ENCODE measurements at regions not wholly inside any gene's neighbourhood (a gene's known extent, or its start where the extent isn't known, plus 50 kb on each side); places are given as distances from the start of the nearest gene placed in this dataset.

DNA sequence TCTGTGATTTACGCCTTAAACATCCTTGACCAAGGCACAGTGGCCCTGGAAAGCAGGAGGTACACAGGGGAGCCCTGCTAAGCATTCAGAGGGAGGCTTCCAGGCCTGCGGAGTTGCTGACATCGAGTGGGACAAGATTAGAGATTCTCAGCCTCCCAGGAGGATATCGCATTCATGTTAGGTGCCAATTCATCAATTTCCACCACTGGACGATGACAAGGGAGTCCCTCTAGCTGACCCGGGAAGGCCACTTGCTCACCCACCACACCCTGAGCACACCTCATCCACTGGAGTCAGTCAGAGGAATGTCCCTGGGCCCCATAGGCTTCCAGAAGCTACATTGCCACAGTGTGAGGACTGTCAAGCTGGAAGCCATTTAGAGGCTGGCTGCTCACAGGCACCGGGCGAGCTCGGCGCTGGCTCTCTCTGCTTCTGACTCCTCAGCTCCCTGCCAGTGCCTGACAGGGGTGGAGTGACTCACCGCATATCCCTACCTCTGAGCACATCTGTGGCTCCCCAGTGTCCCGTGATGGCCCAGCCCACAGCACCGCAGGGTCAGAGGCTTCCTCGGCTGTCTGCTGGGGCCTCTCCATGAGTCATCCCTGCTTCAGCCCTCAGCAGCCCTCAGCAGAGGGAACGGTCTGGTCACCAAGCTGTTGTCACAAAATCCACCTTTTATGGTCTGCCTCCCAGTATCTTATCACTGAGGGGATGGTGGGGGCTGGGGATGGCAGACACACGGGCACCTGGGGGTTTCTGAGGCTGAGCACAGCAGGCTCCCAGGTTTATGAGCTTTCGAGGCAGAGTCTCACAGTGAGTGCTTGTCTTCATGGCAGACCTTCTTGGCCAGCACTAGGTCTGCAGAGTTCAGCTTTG is 117.5 kb downstream of the ZNF608 start:
- peak overlapping the region; percentile 53 for H3K4me2 ChIP-seq
- POLR2A ChIA-PET = no interaction called here
- no peaks in the 10 kb centered on the region for H3K36me3 ChIP-seq (replicated peaks in 1 of 2; ENCODE audit: control insufficient read depth in 1 of 2, insufficient read depth in 2 of 2, low read length in 1 of 2)
- H4K20me1 ChIP-seq (ENCODE audit: insufficient read depth) = no peaks in the 10 kb centered on the region
- H3K27me3 ChIP-seq (ENCODE audit: insufficient read depth) = no peaks in the 10 kb centered on the region
- no peaks in the 10 kb centered on the region for H3K79me2 ChIP-seq (ENCODE audit: insufficient read depth)
- H3K9me2 ChIP-seq = no peaks in the 10 kb centered on the region
- H3K27ac ChIP-seq (ENCODE audit: low read depth in 2 of 2, low read length in 1 of 2) = peak overlapping the region in 1 of 2 experiments; percentile 46; a peak in 2 of 4 replicates
- WGBS (ENCODE audit: low lambda C conversion rate) = 52% methylated on average over 6 of the region's 17 CpGs
- no peak overlapping the region for H3K4me3 ChIP-seq (ENCODE audit: low read depth in 2 of 2, low read length in 1 of 2)
- no peaks in the 10 kb centered on the region for H3K9me3 ChIP-seq
- peak; percentile 89 for TF ChIP-seq FOSL2 (IDR thresholded peaks at IDR 0.05; ENCODE audit: borderline replicate concordance, low read depth)
- TF ChIP-seq TCF12 (IDR thresholded peaks at IDR 0.05) = peak; percentile 85
- no peak for TF ChIP-seq USF2 (IDR thresholded peaks at IDR 0.05; ENCODE audit: borderline replicate concordance, low read depth, low read length)
- TF ChIP-seq POLR2AphosphoS5 (IDR thresholded peaks at IDR 0.05; ENCODE audit: low read depth, low read length) = peak; percentile 46; the same call in 1 of the 2 replicates
- peak; percentile 77 for TF ChIP-seq PBX3 (IDR thresholded peaks at IDR 0.05)
- TF ChIP-seq NRF1 (IDR thresholded peaks at IDR 0.05; ENCODE audit: low read depth, low read length) = no peak
- peak; percentile 89 for TF ChIP-seq JUND (IDR thresholded peaks at IDR 0.05)
- TF ChIP-seq MAX (IDR thresholded peaks at IDR 0.05; ENCODE audit: low read depth) = peak; percentile 68; the same call in 1 of the 2 replicates
- no peak for TF ChIP-seq RFX5 (IDR thresholded peaks at IDR 0.05; ENCODE audit: low read length)
- peak; percentile 71; the same call in 1 of the 2 replicates for TF ChIP-seq RXRA (IDR thresholded peaks at IDR 0.05; ENCODE audit: borderline replicate concordance, low read depth)
- TF ChIP-seq USF1 (IDR thresholded peaks at IDR 0.05; ENCODE audit: borderline replicate concordance, low read depth) = peak; percentile 50; the same call in 1 of the 2 replicates
- no peak for TF ChIP-seq FOXM1 (IDR thresholded peaks at IDR 0.05; ENCODE audit: low read depth)
- TF ChIP-seq RAD21 (IDR thresholded peaks at IDR 0.05; ENCODE audit: low read length) = no peak
- TF ChIP-seq REST (IDR thresholded peaks at IDR 0.05; ENCODE audit: low read depth, low read length) = no peak
- TF ChIP-seq, protein P1, sequence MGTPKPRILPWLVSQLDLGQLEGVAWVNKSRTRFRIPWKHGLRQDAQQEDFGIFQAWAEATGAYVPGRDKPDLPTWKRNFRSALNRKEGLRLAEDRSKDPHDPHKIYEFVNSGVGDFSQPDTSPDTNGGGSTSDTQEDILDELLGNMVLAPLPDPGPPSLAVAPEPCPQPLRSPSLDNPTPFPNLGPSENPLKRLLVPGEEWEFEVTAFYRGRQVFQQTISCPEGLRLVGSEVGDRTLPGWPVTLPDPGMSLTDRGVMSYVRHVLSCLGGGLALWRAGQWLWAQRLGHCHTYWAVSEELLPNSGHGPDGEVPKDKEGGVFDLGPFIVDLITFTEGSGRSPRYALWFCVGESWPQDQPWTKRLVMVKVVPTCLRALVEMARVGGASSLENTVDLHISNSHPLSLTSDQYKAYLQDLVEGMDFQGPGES (IDR thresholded peaks at IDR 0.05; ENCODE audit: low read depth, low read length) = no peak
- TF ChIP-seq SIN3A (IDR thresholded peaks at IDR 0.05; ENCODE audit: borderline replicate concordance, low read depth, low read length) = peak; percentile 48; the same call in 1 of the 2 replicates
- TF ChIP-seq CTCF (IDR thresholded peaks at IDR 0.05) = no peak
- peak in 1 of 2 experiments; percentile 67; a peak in 1 of 4 replicates for TF ChIP-seq EP300 (IDR thresholded peaks at IDR 0.05; ENCODE audit: borderline replicate concordance in 1 of 2, low read depth in 1 of 2, low read length in 1 of 2)
- peak; percentile 27; the same call in 1 of the 2 replicates for TF ChIP-seq NFIC (IDR thresholded peaks at IDR 0.05; ENCODE audit: borderline replicate concordance)
- CTCF ChIA-PET = no interaction called here
- no peaks in the 10 kb centered on the region for H3F3A ChIP-seq (replicated peaks; ENCODE audit: insufficient read depth)
- peaks cover 18 to 25% of the 10 kb centered on the region in 2 experiments for H3K4me1 ChIP-seq (ENCODE audit: control insufficient read depth in 1 of 2, insufficient read depth in 2 of 2, low read depth in 1 of 2, low read length in 1 of 2)
- H3K9ac ChIP-seq = no peak overlapping the region
- no peak for DNase-seq
- H2AFZ ChIP-seq (ENCODE audit: low read depth) = peak overlapping the region; percentile 68; the same call in 1 of the 2 replicates

All from SK-N-SH (cell line).